Nephron (organoid): ENCODE measurements at regions not wholly inside any gene's neighbourhood (a gene's known extent, or its start where the extent isn't known, plus 50 kb on each side); places are given as distances from the start of the nearest gene placed in this dataset.

ENCODE experiments used
- H3K27ac Mint-ChIP-seq, 3 experiments: 2 replicates each; pipeline ENCODE4 v1.8.0; 2020; ENCODE audit warnings: mixed read lengths in 3 of 3, mild to moderate bottlenecking in 2 of 3, moderate library complexity in 1 of 3
- H3K27me3 Mint-ChIP-seq: 2 replicates; pipeline ENCODE4 v1.8.0; 2021; ENCODE audit warnings: low read depth, mild to moderate bottlenecking, moderate library complexity, mixed read lengths
- H3K36me3 Mint-ChIP-seq: 2 replicates; pipeline ENCODE4 v1.8.0; 2020; ENCODE audit warnings: low read depth, mixed read lengths
- H3K4me1 Mint-ChIP-seq: 2 replicates; pipeline ENCODE4 v1.8.0; 2020; ENCODE audit warnings: mixed read lengths
- H3K4me3 Mint-ChIP-seq, 3 experiments: 2 replicates each; pipeline ENCODE4 v1.8.0; 2020; ENCODE audit warnings: mild to moderate bottlenecking in 3 of 3, mixed read lengths in 3 of 3, moderate library complexity in 2 of 3
- H3K9me3 Mint-ChIP-seq: 2 replicates; pipeline ENCODE4 v1.8.0; 2020; ENCODE audit warnings: mixed read lengths
- CTCF ChIP-seq, 3 experiments: fragments of 200-600 bp; sonication (generic); IDR thresholded peaks; one replicate each; pipeline ENCODE4 v1.5.0; 2021; ENCODE audit warnings: antibody characterized with exemption in 3 of 3; ENCODE audit not compliant: unreplicated experiment in 3 of 3

GRCh38 chr9:13814647-13815400 lies 499.1 kb downstream of the NFIB start:
- Mint-ChIP-seq H3K4me3 (no peak overlapping the region), H3K27me3 (no peaks in the 10 kb centered on the region)
- no peak for TF ChIP-seq CTCF (IDR thresholded peaks at IDR 0.05; ENCODE audit: unreplicated experiment in 3 of 3)

GRCh38 chr9:13811876-13812275 lies 502.1 kb downstream of the NFIB start:
- no peak overlapping the region for H3K4me3 Mint-ChIP-seq
- no peak for TF ChIP-seq CTCF (IDR thresholded peaks at IDR 0.05; ENCODE audit: unreplicated experiment in 3 of 3)
- H3K9me3 Mint-ChIP-seq: peaks cover 2% of the 10 kb centered on the region
- no peaks in the 10 kb centered on the region for H3K27me3 Mint-ChIP-seq
- H3K36me3 Mint-ChIP-seq: no peaks in the 10 kb centered on the region
- H3K4me1 Mint-ChIP-seq: peaks cover 30% of the 10 kb centered on the region
- no peak overlapping the region for H3K27ac Mint-ChIP-seq

More at GRCh38 chr9:13814647-13815400, 499.1 kb downstream of the NFIB start:
- no peak overlapping the region for H3K27ac Mint-ChIP-seq
- H3K9me3 Mint-ChIP-seq: peaks cover 8% of the 10 kb centered on the region
- no peaks in the 10 kb centered on the region for H3K36me3 Mint-ChIP-seq
- H3K4me1 Mint-ChIP-seq: peaks cover 7% of the 10 kb centered on the region

- Mint-ChIP-seq H3K9me3 (peaks cover 2% of the 10 kb centered on the region), H3K4me3 (no peak overlapping the region), H3K27ac (peak overlapping the region; percentile 62 to 69 (median 66)), H3K27me3 (no peaks in the 10 kb centered on the region), H3K4me1 (peaks cover 38% of the 10 kb centered on the region), H3K36me3 (no peaks in the 10 kb centered on the region)
- no peak for TF ChIP-seq CTCF (IDR thresholded peaks at IDR 0.05; ENCODE audit: unreplicated experiment in 3 of 3)
Observed at GRCh38 chr9:13810510-13810909, 503.4 kb downstream of the NFIB start.

GRCh38 chr9:13809401-13809800 lies 504.5 kb downstream of the NFIB start:
- no peak overlapping the region for H3K4me3 Mint-ChIP-seq
- no peak for TF ChIP-seq CTCF (IDR thresholded peaks at IDR 0.05; ENCODE audit: unreplicated experiment in 3 of 3)
- no peaks in the 10 kb centered on the region for H3K27me3 Mint-ChIP-seq
- H3K9me3 Mint-ChIP-seq: no peaks in the 10 kb centered on the region
- peaks cover 42% of the 10 kb centered on the region for H3K4me1 Mint-ChIP-seq
- peak overlapping the region in 2 of 3 experiments; percentile 20 to 36 for H3K27ac Mint-ChIP-seq
- no peaks in the 10 kb centered on the region for H3K36me3 Mint-ChIP-seq

GRCh38 chr9:13807118-13807517 lies 506.8 kb downstream of the NFIB start:
- Mint-ChIP-seq H3K9me3 (no peaks in the 10 kb centered on the region), H3K4me1 (peaks cover 47% of the 10 kb centered on the region), H3K4me3 (no peak overlapping the region), H3K27ac (peak overlapping the region; percentile 7 to 92 (median 73)), H3K27me3 (no peaks in the 10 kb centered on the region), H3K36me3 (no peaks in the 10 kb centered on the region)
- TF ChIP-seq CTCF (IDR thresholded peaks at IDR 0.05; ENCODE audit: unreplicated experiment in 3 of 3): no peak

GRCh38 chr9:13806714-13807113 lies 507.2 kb downstream of the NFIB start:
- no peaks in the 10 kb centered on the region for H3K27me3 Mint-ChIP-seq
- TF ChIP-seq CTCF (IDR thresholded peaks at IDR 0.05; ENCODE audit: unreplicated experiment in 3 of 3): no peak

More at GRCh38 chr9:13806714-13807113, 507.2 kb downstream of the NFIB start:
- peak overlapping the region; percentile 7 to 92 (median 73) for H3K27ac Mint-ChIP-seq
- H3K4me1 Mint-ChIP-seq: peaks cover 47% of the 10 kb centered on the region
- H3K9me3 Mint-ChIP-seq: no peaks in the 10 kb centered on the region
- H3K4me3 Mint-ChIP-seq: no peak overlapping the region
- H3K36me3 Mint-ChIP-seq: no peaks in the 10 kb centered on the region
